ENCODE measurements at regions not wholly inside any gene's neighbourhood (a gene's known extent, or its start where the extent isn't known, plus 50 kb on each side); places are given as distances from the start of the nearest gene placed in this dataset.
"Not testable (repeated sequence)": the region's sequence is repeated elsewhere in the genome, so short reads cannot be mapped to it uniquely, and the experiment has no call there.

DNA sequence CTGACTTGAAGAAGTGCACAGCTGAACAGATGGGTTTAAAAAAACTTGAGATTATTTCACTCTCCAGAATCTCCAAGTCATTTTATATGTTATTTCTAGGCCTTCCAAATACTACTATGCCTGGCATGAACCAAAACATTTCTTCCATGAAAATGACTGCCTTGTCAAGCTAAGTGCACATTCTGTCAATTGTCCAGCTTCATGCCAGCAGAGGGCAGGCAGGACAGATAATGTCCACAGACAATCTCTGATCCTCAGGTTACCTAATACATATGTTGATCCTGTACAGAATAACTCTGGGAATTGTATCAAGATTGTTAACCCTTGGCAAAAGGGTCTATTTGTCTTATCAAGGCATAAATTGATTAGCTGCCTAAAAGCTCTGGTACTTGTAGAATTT lies 229.5 kb downstream of the AASDHPPT start:
- H3K4me2 ChIP-seq (ENCODE audit: low read length), result no peak overlapping the region
- no peaks in the 10 kb centered on the region for H3K36me3 ChIP-seq (ENCODE audit: control insufficient read depth, low read length)
- TF ChIP-seq CTCF (IDR thresholded peaks at IDR 0.05; ENCODE audit: low read depth, low read length, poor library complexity, severe bottlenecking), result no peak
- no peak for TF ChIP-seq EZH2phosphoT487 (IDR thresholded peaks at IDR 0.05; ENCODE audit: borderline replicate concordance, low read length)
- H3K4me3 ChIP-seq (ENCODE audit: low read length), result no peak overlapping the region
- H3K27ac ChIP-seq (ENCODE audit: low read depth, low read length), result no peak overlapping the region
- no peaks in the 10 kb centered on the region for H3K27me3 ChIP-seq (ENCODE audit: control insufficient read depth, low read length)
- H3K9me3 ChIP-seq (ENCODE audit: control insufficient read depth, insufficient read depth, low read length), result peaks cover 10% of the 10 kb centered on the region
- H3K79me2 ChIP-seq (ENCODE audit: control insufficient read depth, low read length), result no peaks in the 10 kb centered on the region
- no peaks in the 10 kb centered on the region for H3K4me1 ChIP-seq (ENCODE audit: control insufficient read depth, low read length)
- no peaks in the 10 kb centered on the region for H3K9me2 ChIP-seq (replicated peaks; ENCODE audit: control insufficient read depth, low read length)
- no peaks in the 10 kb centered on the region for H3F3A ChIP-seq (ENCODE audit: control insufficient read depth, insufficient read depth)
- H4K20me1 ChIP-seq (ENCODE audit: control insufficient read depth, insufficient read depth, low read depth, low read length), result no peaks in the 10 kb centered on the region

GRCh38 chr11:106309070-106309684 lies 231.7 kb downstream of the AASDHPPT start:
- no peaks in the 10 kb centered on the region for H3K79me2 ChIP-seq (ENCODE audit: control insufficient read depth, low read length)
- H3K36me3 ChIP-seq (ENCODE audit: control insufficient read depth, low read length), result no peaks in the 10 kb centered on the region
- no peaks in the 10 kb centered on the region for H3F3A ChIP-seq (ENCODE audit: control insufficient read depth, insufficient read depth)
- no peaks in the 10 kb centered on the region for H3K9me2 ChIP-seq (replicated peaks; ENCODE audit: control insufficient read depth, low read length)
- TF ChIP-seq CTCF (IDR thresholded peaks at IDR 0.05; ENCODE audit: low read depth, low read length, poor library complexity, severe bottlenecking), result no peak
- no peak for TF ChIP-seq EZH2phosphoT487 (IDR thresholded peaks at IDR 0.05; ENCODE audit: borderline replicate concordance, low read length)
- H3K9me3 ChIP-seq (ENCODE audit: control insufficient read depth, insufficient read depth, low read length), result no peaks in the 10 kb centered on the region
- no peaks in the 10 kb centered on the region for H3K27me3 ChIP-seq (ENCODE audit: control insufficient read depth, low read length)
- no peak overlapping the region for H3K27ac ChIP-seq (ENCODE audit: low read depth, low read length)
- no peaks in the 10 kb centered on the region for H4K20me1 ChIP-seq (ENCODE audit: control insufficient read depth, insufficient read depth, low read depth, low read length)
- no peak overlapping the region for H3K4me2 ChIP-seq (ENCODE audit: low read length)
- H3K4me1 ChIP-seq (ENCODE audit: control insufficient read depth, low read length), result no peaks in the 10 kb centered on the region
- no peak overlapping the region for H3K4me3 ChIP-seq (ENCODE audit: low read length)

DNA sequence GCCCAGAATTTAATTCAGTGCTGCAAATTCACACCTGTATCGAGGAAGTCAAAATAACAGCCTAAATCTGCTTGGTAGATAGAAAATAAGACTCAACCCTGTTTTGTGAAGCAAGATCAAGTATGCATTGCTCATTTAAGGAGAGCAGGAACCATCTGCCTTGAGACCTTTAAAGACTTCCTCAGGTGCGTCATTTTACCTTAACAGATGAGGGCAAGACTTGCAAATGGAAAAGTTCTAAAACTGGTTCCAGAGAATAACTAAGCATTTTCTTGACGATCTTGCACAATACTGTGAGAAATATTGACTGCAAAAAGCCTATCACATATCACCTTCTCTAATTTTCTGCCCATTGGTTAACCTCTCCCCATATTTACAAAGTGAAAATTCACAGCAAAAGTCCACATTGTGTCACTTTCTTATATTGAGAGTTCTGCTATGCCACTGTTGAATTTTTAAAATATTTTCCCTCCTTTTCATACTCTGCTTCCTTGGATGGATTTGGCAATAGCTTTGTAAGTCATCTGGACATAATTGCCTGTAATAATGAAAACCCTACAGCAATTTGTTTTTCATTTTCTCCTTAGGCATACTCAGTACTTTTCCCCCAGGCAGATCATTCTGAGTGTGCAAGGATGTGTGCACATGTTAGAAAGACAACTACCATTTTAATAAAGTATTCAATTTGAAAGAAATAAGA lies 234.2 kb downstream of the AASDHPPT start:
- no peak overlapping the region for H3K4me3 ChIP-seq (ENCODE audit: low read length)
- H3K9me3 ChIP-seq (ENCODE audit: control insufficient read depth, insufficient read depth, low read length), result no peaks in the 10 kb centered on the region
- no peaks in the 10 kb centered on the region for H3K9me2 ChIP-seq (replicated peaks; ENCODE audit: control insufficient read depth, low read length)
- no peaks in the 10 kb centered on the region for H3K4me1 ChIP-seq (ENCODE audit: control insufficient read depth, low read length)
- H3K27me3 ChIP-seq (ENCODE audit: control insufficient read depth, low read length), result no peaks in the 10 kb centered on the region
- H3K79me2 ChIP-seq (ENCODE audit: control insufficient read depth, low read length), result no peaks in the 10 kb centered on the region
- H3K4me2 ChIP-seq (ENCODE audit: low read length), result no peak overlapping the region
- no peaks in the 10 kb centered on the region for H3K36me3 ChIP-seq (ENCODE audit: control insufficient read depth, low read length)
- H3F3A ChIP-seq (ENCODE audit: control insufficient read depth, insufficient read depth), result no peaks in the 10 kb centered on the region
- no peak overlapping the region for H3K27ac ChIP-seq (ENCODE audit: low read depth, low read length)
- TF ChIP-seq CTCF (IDR thresholded peaks at IDR 0.05; ENCODE audit: low read depth, low read length, poor library complexity, severe bottlenecking) (no peak), EZH2phosphoT487 (IDR thresholded peaks at IDR 0.05; ENCODE audit: borderline replicate concordance, low read length) (no peak)
- H4K20me1 ChIP-seq (ENCODE audit: control insufficient read depth, insufficient read depth, low read depth, low read length), result no peaks in the 10 kb centered on the region

- H3K9me3 ChIP-seq (ENCODE audit: control insufficient read depth, insufficient read depth, low read length); H3K4me1 ChIP-seq (ENCODE audit: control insufficient read depth, low read length); H3F3A ChIP-seq (ENCODE audit: control insufficient read depth, insufficient read depth); H3K4me2 ChIP-seq (ENCODE audit: low read length); H3K9me2 ChIP-seq (replicated peaks; ENCODE audit: control insufficient read depth, low read length); H3K79me2 ChIP-seq (ENCODE audit: control insufficient read depth, low read length); H3K4me3 ChIP-seq (ENCODE audit: low read length); H3K27me3 ChIP-seq (ENCODE audit: control insufficient read depth, low read length); H3K36me3 ChIP-seq (ENCODE audit: control insufficient read depth, low read length); H4K20me1 ChIP-seq (ENCODE audit: control insufficient read depth, insufficient read depth, low read depth, low read length); H3K27ac ChIP-seq (ENCODE audit: low read depth, low read length): not testable (repeated sequence)
These were observed 239.8 kb downstream of the AASDHPPT start for GRCh38 chr11:106317208-106317773.
